T follicular helper cell (primary cell): ENCODE measurements at regions not wholly inside any gene's neighbourhood (a gene's known extent, or its start where the extent isn't known, plus 50 kb on each side); places are given as distances from the start of the nearest gene placed in this dataset.

Experiments used
- DNase-seq: peaks from one replicate; pipeline ENCODE4 v3.0.0-alpha.2; 2020; ENCODE audit warnings: low read depth

- DNase-seq = no peak
These were observed 123.4 kb downstream of the CEBPB start for GRCh38 chr20:50313827-50314677.

GRCh38 chr20:50314678-50315335 lies 124.2 kb downstream of the CEBPB start:
- DNase-seq = no peak

GRCh38 chr20:50315586-50316551 lies 125.2 kb downstream of the CEBPB start:
- DNase-seq = no peak

- DNase-seq = no peak
These were observed 126.5 kb downstream of the CEBPB start for GRCh38 chr20:50317116-50317515.

- DNase-seq = no peak
These were observed 127.0 kb downstream of the CEBPB start for GRCh38 chr20:50317609-50318008.

- DNase-seq = no peak
These were observed 128.1 kb downstream of the CEBPB start for GRCh38 chr20:50318710-50319109.

- DNase-seq = no peak
These were observed 129.6 kb downstream of the CEBPB start for GRCh38 chr20:50320005-50320900.

GRCh38 chr20:50320901-50321796 lies 130.5 kb downstream of the CEBPB start:
- DNase-seq = no peak

- DNase-seq = no peak
These were observed 131.3 kb downstream of the CEBPB start for GRCh38 chr20:50321797-50322480.

GRCh38 chr20:50322703-50323131 lies 132.1 kb downstream of the CEBPB start:
- no peak for DNase-seq

- DNase-seq = no peak
These were observed 132.6 kb downstream of the CEBPB start for GRCh38 chr20:50323209-50323608.

- DNase-seq = no peak
These were observed 133.4 kb downstream of the CEBPB start for GRCh38 chr20:50323777-50324775.

- no peak for DNase-seq
These were observed 134.6 kb downstream of the CEBPB start for GRCh38 chr20:50325215-50325614.

GRCh38 chr20:50325651-50326050 lies 135.0 kb downstream of the CEBPB start:
- no peak for DNase-seq

- DNase-seq = no peak
These were observed 137.0 kb downstream of the CEBPB start for GRCh38 chr20:50327666-50328065.

GRCh38 chr20:50328222-50328979 lies 137.8 kb downstream of the CEBPB start:
- DNase-seq = no peak
